IMR-90 (cell line): ENCODE measurements at regions not wholly inside any gene's neighbourhood (a gene's known extent, or its start where the extent isn't known, plus 50 kb on each side); places are given as distances from the start of the nearest gene placed in this dataset.

Source experiments
- ATAC-seq: fragments of 200-7000 bp; cut with Tn5 transposase; 2 replicates; pipeline ENCODE4 v1.9.1; 2020; ENCODE audit warnings: low read depth, mild to moderate bottlenecking, moderate library complexity
- BruUV-seq: library from RNA; stranded (reverse); fragments of 400-500 nt; replicated peaks from 2 replicates; lab custom pipeline; 2021; lab: Mats Ljungman, UMichigan
- CTCF ChIA-PET: fragments of 300-600 bp; formaldehyde crosslinking; extraction: SDS; loops from one replicate; lab custom pipeline; 2021; ENCODE audit warnings: antibody characterized with exemption; lab: Yijun Ruan, JAX
- POLR2A ChIA-PET: fragments of 300-600 bp; sonication (Branson Sonifier 250); formaldehyde crosslinking; loops from one replicate; lab custom pipeline; 2022; ENCODE audit warnings: antibody characterized with exemption; ENCODE audit not compliant: unreplicated experiment; lab: Charles Lee
- DNase-seq: peaks from one replicate; pipeline ENCODE4 v3.0.0; 2013
- H2AFZ ChIP-seq: replicated peaks from 2 replicates; pipeline ENCODE3; 2013; ENCODE audit warnings: low read length, mild to moderate bottlenecking; ENCODE audit not compliant: poor library complexity
- H2AK5ac ChIP-seq: 2 replicates; pipeline ENCODE4 v1.6.1; 2013; ENCODE audit warnings: low read depth, low read length, inconsistent platforms
- H2AK9ac ChIP-seq: replicated peaks from 2 replicates; pipeline ENCODE3; 2013; ENCODE audit warnings: mild to moderate bottlenecking, low read depth, low read length, moderate library complexity; ENCODE audit not compliant: poor library complexity
- H2BK120ac ChIP-seq: 2 replicates; pipeline ENCODE4 v1.6.1; 2013; ENCODE audit warnings: low read depth, low read length, inconsistent platforms
- H2BK15ac ChIP-seq: 3 replicates; pipeline ENCODE4 v1.6.1; 2013; ENCODE audit warnings: low read depth, low read length, inconsistent platforms
- H2BK20ac ChIP-seq: 2 replicates; pipeline ENCODE4 v1.6.1; 2013; ENCODE audit warnings: low read depth, mild to moderate bottlenecking, inconsistent platforms, low read length, moderate library complexity
- H2BK5ac ChIP-seq: 2 replicates; pipeline ENCODE4 v1.6.1; 2013; ENCODE audit warnings: mild to moderate bottlenecking, low read depth, low read length, inconsistent platforms; ENCODE audit not compliant: poor library complexity, severe bottlenecking
- H3K14ac ChIP-seq: replicated peaks from 2 replicates; pipeline ENCODE4 v1.6.1; 2013; ENCODE audit warnings: low read depth, low read length, inconsistent platforms
- H3K18ac ChIP-seq: 2 replicates; pipeline ENCODE4 v1.6.1; 2013; ENCODE audit warnings: low read depth, low read length, control low read depth
- H3K23ac ChIP-seq: 2 replicates; pipeline ENCODE4 v1.6.1; 2013; ENCODE audit warnings: low read depth, low read length, inconsistent platforms
- H3K27ac ChIP-seq: 2 replicates; pipeline ENCODE4 v1.5.1; 2013; ENCODE audit warnings: mild to moderate bottlenecking, control low read depth, low read length; ENCODE audit not compliant: insufficient read depth
- H3K27me3 ChIP-seq: 2 replicates; pipeline ENCODE4 v1.6.1; 2013; ENCODE audit warnings: low read length; ENCODE audit not compliant: control insufficient read depth, insufficient read depth
- H3K36me3 ChIP-seq: 2 replicates; pipeline ENCODE4 v1.6.1; 2013; ENCODE audit warnings: low read length, mixed read lengths; ENCODE audit not compliant: control insufficient read depth, insufficient read depth
- H3K4ac ChIP-seq: 2 replicates; pipeline ENCODE4 v1.6.1; 2013; ENCODE audit warnings: low read depth, low read length, inconsistent platforms
- H3K4me1 ChIP-seq: 2 replicates; pipeline ENCODE4 v1.6.1; 2013; ENCODE audit warnings: low read length, mixed read lengths; ENCODE audit not compliant: control insufficient read depth, insufficient read depth
- H3K4me2 ChIP-seq: 2 replicates; pipeline ENCODE4 v1.6.1; 2013; ENCODE audit warnings: low read depth, mild to moderate bottlenecking, control low read depth, low read length, moderate library complexity
- H3K4me3 ChIP-seq: 2 replicates; pipeline ENCODE4 v1.5.1; 2013; ENCODE audit warnings: low read depth, mild to moderate bottlenecking, control low read depth, low read length, moderate library complexity; ENCODE audit not compliant: insufficient read depth
- H3K56ac ChIP-seq: 2 replicates; pipeline ENCODE4 v1.6.1; 2013; ENCODE audit warnings: low read length, inconsistent platforms; ENCODE audit not compliant: insufficient read depth; ENCODE audit errors: extremely low read depth
- H3K79me1 ChIP-seq, 2 experiments: 2 replicates each; pipeline ENCODE4 v1.6.1; 2013; ENCODE audit warnings: low read length in 2 of 2, inconsistent platforms in 1 of 2, low read depth in 1 of 2
- H3K9ac ChIP-seq: 2 replicates; pipeline ENCODE4 v1.6.1; 2013; ENCODE audit warnings: low read depth, low read length, control low read depth
- H3K9me1 ChIP-seq: 2 replicates; pipeline ENCODE4 v1.6.1; 2013; ENCODE audit warnings: low read length, inconsistent platforms; ENCODE audit not compliant: insufficient read depth
- H3K9me3 ChIP-seq: 2 replicates; pipeline ENCODE4 v1.6.1; 2013; ENCODE audit warnings: low read length; ENCODE audit not compliant: control insufficient read depth, insufficient read depth
- H4K20me1 ChIP-seq: 2 replicates; pipeline ENCODE4 v1.6.1; 2013; ENCODE audit warnings: low read length, inconsistent platforms; ENCODE audit not compliant: insufficient read depth
- H4K5ac ChIP-seq: 2 replicates; pipeline ENCODE4 v1.6.1; 2013; ENCODE audit warnings: mild to moderate bottlenecking, low read depth, low read length, control low read depth
- H4K8ac ChIP-seq, 2 experiments: 2 replicates each; pipeline ENCODE4 v1.6.1; 2013; ENCODE audit warnings: low read depth in 2 of 2, low read length in 2 of 2, control low read depth in 1 of 2, inconsistent platforms in 1 of 2
- H4K91ac ChIP-seq: 2 replicates; pipeline ENCODE4 v1.6.1; 2013; ENCODE audit warnings: low read depth, low read length, inconsistent platforms; ENCODE audit not compliant: insufficient read depth
- CEBPB ChIP-seq: IDR thresholded peaks from 2 replicates; pipeline ENCODE4 v1.6.1; 2012; ENCODE audit warnings: low read depth, low read length, improper control_type of control experiment
- MAFK ChIP-seq: IDR thresholded peaks from 2 replicates; pipeline ENCODE4 v1.6.1; 2012; ENCODE audit warnings: low read depth, low read length, improper control_type of control experiment
- NFE2L2 ChIP-seq: fragments of 150-350 bp; IDR thresholded peaks from 2 replicates; pipeline ENCODE4 v1.6.1; 2016; ENCODE audit warnings: low read depth, mild to moderate bottlenecking, low read length
- POLR2A ChIP-seq: IDR thresholded peaks from 2 replicates; pipeline ENCODE4 v1.6.1; 2012; ENCODE audit warnings: mild to moderate bottlenecking, low read depth, low read length
- dilution Hi-C: fragments of 300-500 bp; cut with HindIII; formaldehyde crosslinking; loops from one replicate; pipeline ENCODE4 v1.14.3; 2018; ENCODE audit warnings: low sequenced_read_pairs; ENCODE audit not compliant: unreplicated experiment
- in situ Hi-C: fragments of 300-500 bp; cut with MboI; formaldehyde crosslinking; loops from 3 replicates; pipeline ENCODE4 v1.14.3; 2019; ENCODE audit warnings: low sequenced_read_pairs, inconsistent platforms, mixed read lengths
- intact Hi-C: fragments of 100-400 bp; cut with micrococcal nuclease; formaldehyde crosslinking; loops from 2 replicates; pipeline ENCODE4 v1.10.0; 2022

DNA sequence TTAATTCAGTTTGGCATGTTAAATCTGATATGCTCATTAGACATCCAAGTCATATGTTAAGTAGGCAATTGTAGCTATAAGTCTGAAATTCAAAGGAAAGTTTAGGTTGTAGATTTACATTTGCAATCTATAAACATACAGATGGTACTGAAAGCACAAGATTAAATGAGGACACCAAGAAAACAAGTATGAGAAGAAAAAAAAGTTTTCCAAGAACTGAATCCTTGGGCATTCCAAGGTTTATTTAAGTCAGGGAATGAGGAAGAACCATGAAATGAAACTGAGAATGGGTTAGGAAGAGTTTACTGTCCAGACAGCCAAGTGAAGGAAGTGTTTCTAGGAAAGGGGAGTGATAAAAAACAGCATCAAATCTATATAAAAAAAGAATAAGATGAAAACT, 756.1 kb upstream of the DPPA4 start:
- peaks cover 1% of the 10 kb centered on the region; the same call in 1 of the 2 replicates for H3K4me1 ChIP-seq
- H4K8ac ChIP-seq, result no peak overlapping the region
- H3K18ac ChIP-seq, result no peak overlapping the region; the same call in 1 of the 2 replicates
- H2BK15ac ChIP-seq, result no peak overlapping the region
- no peaks in the 10 kb centered on the region for H3K36me3 ChIP-seq
- H2AK9ac ChIP-seq, result no peak overlapping the region
- no peak overlapping the region for H3K14ac ChIP-seq
- TF ChIP-seq MAFK (no peak), NFE2L2 (no peak), POLR2A (no peak), CEBPB (no peak)
- ChIA-PET CTCF (no interaction called here), POLR2A (interaction anchor here (0.7 kb wide), 1 partner anchor 11 kb away, joined by 5 read pairs; no protein-coding TSS in a partner anchor)
- H3K4me2 ChIP-seq, result peak overlapping the region; percentile 60; the same call in 1 of the 2 replicates
- ATAC-seq (no peak), DNase-seq (no peak)
- no peak overlapping the region for H3K27ac ChIP-seq
- no peak overlapping the region for H2BK20ac ChIP-seq
- in situ Hi-C loops (no loop called here), intact Hi-C loops (no loop called here), dilution Hi-C loops (no loop called here)
- H4K5ac ChIP-seq, result no peak overlapping the region
- H4K91ac ChIP-seq, result no peak overlapping the region
- no peak overlapping the region for H3K56ac ChIP-seq
- no peak overlapping the region for H2BK120ac ChIP-seq
- no peaks in the 10 kb centered on the region for H3K27me3 ChIP-seq
- H4K20me1 ChIP-seq, result no peaks in the 10 kb centered on the region
- H3K4me3 ChIP-seq, result no peak overlapping the region
- no peak overlapping the region for H3K4ac ChIP-seq
- H2AK5ac ChIP-seq, result no peak overlapping the region
- no TSS peak for BruUV-seq
- H3K79me1 ChIP-seq, result no peaks in the 10 kb centered on the region
- H3K9me3 ChIP-seq, result no peaks in the 10 kb centered on the region
- H3K9me1 ChIP-seq, result no peaks in the 10 kb centered on the region
- H3K9ac ChIP-seq, result no peak overlapping the region
- peak overlapping the region; percentile 1 for H2BK5ac ChIP-seq
- no peak overlapping the region for H3K23ac ChIP-seq
- H2AFZ ChIP-seq, result no peak overlapping the region
